Liver (tissue), 3 donors: ENCODE measurements at regions not wholly inside any gene's neighbourhood (a gene's known extent, or its start where the extent isn't known, plus 50 kb on each side); places are given as distances from the start of the nearest gene placed in this dataset.

ENCODE experiments used
- CTCF ChIP-seq: fragments of 150-350 bp; IDR thresholded peaks from 2 replicates; pipeline ENCODE4 v1.5.1; 2017; ENCODE audit warnings: improper control_type of control experiment, low read depth, low read length; ENCODE audit not compliant: missing input control
- EGR1 ChIP-seq, 2 donors: IDR thresholded peaks; 2 replicates each; pipeline ENCODE4 v1.6.1; 2016 to 2018; ENCODE audit warnings: antibody characterized with exemption in 2 of 2, low read depth in 2 of 2
- GABPA ChIP-seq, 2 donors: IDR thresholded peaks in 1 of 2; conservative IDR thresholded peaks in 1 of 2; 2 replicates each; pipeline ENCODE4 v1.6.1; 2016; ENCODE audit warnings: antibody characterized with exemption in 2 of 2, mild to moderate bottlenecking in 1 of 2, moderate library complexity in 1 of 2
- RXRA ChIP-seq, 2 donors: IDR thresholded peaks; 2 replicates each; pipeline ENCODE4 v1.6.1; 2017 to 2018; ENCODE audit warnings: antibody characterized with exemption in 2 of 2, mild to moderate bottlenecking in 1 of 2
- donor health status: healthy.
- donor health status: healthy.

- TF ChIP-seq CTCF (no peak), RXRA (IDR thresholded peaks at IDR 0.05) (no peak), GABPA (IDR thresholded peaks at IDR 0.05 in 1 of 2, conservative IDR thresholded peaks at IDR 0.05 in 1 of 2) (no peak), EGR1 (IDR thresholded peaks at IDR 0.05; ENCODE audit: low read depth in 2 of 2) (no peak)
These were observed 52.5 kb upstream of the TAF1B start for GRCh38 chr2:9790702-9791225.
